HEK293 (cell line): ENCODE measurements at regions not wholly inside any gene's neighbourhood (a gene's known extent, or its start where the extent isn't known, plus 50 kb on each side); places are given as distances from the start of the nearest gene placed in this dataset.

ENCODE experiments used
- CTCF ChIA-PET: fragments of 350-600 bp; formaldehyde crosslinking; extraction: SDS; loops from one replicate; lab custom pipeline; 2021; ENCODE audit warnings: antibody characterized with exemption; lab: Yijun Ruan, JAX
- POLR2A ChIA-PET: fragments of 300-600 bp; formaldehyde crosslinking; extraction: SDS; loops from one replicate; lab custom pipeline; 2020; ENCODE audit warnings: antibody characterized with exemption, inconsistent platforms; lab: Yijun Ruan, JAX
- H3K27ac ChIP-seq: fragments of 200-500 bp; sonication (Bioruptor generic); 2 replicates; pipeline ENCODE4 v1.5.1; 2014; ENCODE audit warnings: low read depth, low read length, control low read depth, inconsistent platforms; ENCODE audit errors: extremely low read depth
- H3K36me3 ChIP-seq, 2 experiments: fragments of 200-500 bp in 1 of 2; sonication (Bioruptor generic) in 1 of 2; 1 replicate in 1 of 2; 2 replicates in 1 of 2; pipeline ENCODE4 v1.5.1; 2014 to 2017; ENCODE audit warnings: inconsistent platforms in 2 of 2, low read length in 2 of 2; ENCODE audit not compliant: control insufficient read depth in 2 of 2, insufficient read depth in 1 of 2
- H3K4me1 ChIP-seq: fragments of 200-500 bp; sonication (Bioruptor generic); 2 replicates; pipeline ENCODE4 v1.5.1; 2014; ENCODE audit warnings: mild to moderate bottlenecking, low read length, inconsistent platforms; ENCODE audit not compliant: control insufficient read depth, insufficient read depth
- H3K4me3 ChIP-seq: 2 replicates; pipeline ENCODE4 v1.5.1; 2011; ENCODE audit warnings: low read depth, mild to moderate bottlenecking, control low read depth, low read length, moderate library complexity
- H3K9me3 ChIP-seq: fragments of 200-500 bp; sonication (Bioruptor generic); 2 replicates; pipeline ENCODE4 v1.5.1; 2014; ENCODE audit warnings: low read depth, low read length, inconsistent platforms; ENCODE audit not compliant: control insufficient read depth, insufficient read depth
- BCL11B ChIP-seq: fragments of 450-650 bp; formaldehyde crosslinking; IDR thresholded peaks from 2 replicates; pipeline ENCODE4 v1.5.1; 2016; ENCODE audit warnings: low read depth, missing biosample characterization, missing genetic modification characterization
- HIC1 ChIP-seq: fragments of 450-650 bp; formaldehyde crosslinking; IDR thresholded peaks from 2 replicates; pipeline ENCODE4 v1.5.1; 2016; ENCODE audit warnings: missing biosample characterization, missing genetic modification characterization
- MZF1 ChIP-seq: fragments of 450-650 bp; formaldehyde crosslinking; IDR thresholded peaks from 2 replicates; pipeline ENCODE4 v1.5.1; 2017; ENCODE audit warnings: missing biosample characterization, missing genetic modification characterization, borderline replicate concordance
- SCRT1 ChIP-seq: fragments of 450-650 bp; formaldehyde crosslinking; IDR thresholded peaks from 2 replicates; pipeline ENCODE4 v1.5.1; 2016; ENCODE audit warnings: missing biosample characterization, missing genetic modification characterization, borderline replicate concordance
- SETDB1 ChIP-seq: IDR thresholded peaks from one replicate; pipeline ENCODE4 v1.6.1; 2017; ENCODE audit warnings: mild to moderate bottlenecking, low read length, moderate library complexity, mixed read lengths; ENCODE audit not compliant: insufficient read length
- TCF7L2 ChIP-seq: IDR thresholded peaks from 2 replicates; pipeline ENCODE4 v1.6.1; 2011; ENCODE audit warnings: low read depth, mild to moderate bottlenecking, inconsistent platforms, low read length, moderate library complexity, borderline replicate concordance
- ZFP37 ChIP-seq: fragments of 450-650 bp; formaldehyde crosslinking; IDR thresholded peaks from 2 replicates; pipeline ENCODE4 v1.5.1; 2016; ENCODE audit warnings: missing biosample characterization, missing genetic modification characterization
- ZNF2 ChIP-seq: fragments of 450-650 bp; formaldehyde crosslinking; IDR thresholded peaks from 2 replicates; pipeline ENCODE4 v1.5.1; 2016; ENCODE audit warnings: missing biosample characterization, missing genetic modification characterization
- ZNF354C ChIP-seq: fragments of 450-650 bp; formaldehyde crosslinking; IDR thresholded peaks from 2 replicates; pipeline ENCODE4 v1.5.1; 2016; ENCODE audit warnings: missing biosample characterization, missing genetic modification characterization, low read depth, borderline replicate concordance
- ZNF416 ChIP-seq: fragments of 450-650 bp; formaldehyde crosslinking; IDR thresholded peaks from 2 replicates; pipeline ENCODE4 v1.5.1; 2016; ENCODE audit warnings: missing biosample characterization, missing genetic modification characterization
- ZNF514 ChIP-seq: fragments of 450-650 bp; formaldehyde crosslinking; IDR thresholded peaks from 2 replicates; pipeline ENCODE4 v1.5.1; 2016; ENCODE audit warnings: missing biosample characterization, missing genetic modification characterization
- ZNF560 ChIP-seq: fragments of 450-650 bp; formaldehyde crosslinking; IDR thresholded peaks from 2 replicates; pipeline ENCODE4 v1.5.1; 2017; ENCODE audit warnings: missing biosample characterization, missing genetic modification characterization, borderline replicate concordance
- ZNF677 ChIP-seq: fragments of 450-650 bp; IDR thresholded peaks from 2 replicates; pipeline ENCODE4 v1.5.0; 2018; ENCODE audit warnings: missing biosample characterization, mild to moderate bottlenecking, missing genetic modification characterization, moderate library complexity
- TF ChIP-seq, protein P1 (sequence below): fragments of 450-650 bp; formaldehyde crosslinking; IDR thresholded peaks from 2 replicates; pipeline ENCODE4 v1.5.1; 2016; ENCODE audit warnings: missing biosample characterization, missing genetic modification characterization
- TF ChIP-seq, protein P2 (sequence below): fragments of 450-650 bp; IDR thresholded peaks from 2 replicates; pipeline ENCODE4 v1.5.1; 2018; ENCODE audit warnings: missing biosample characterization, mild to moderate bottlenecking, missing genetic modification characterization
- TF ChIP-seq, protein P3 (sequence below): fragments of 450-650 bp; formaldehyde crosslinking; IDR thresholded peaks from 2 replicates; pipeline ENCODE4 v1.5.1; 2016; ENCODE audit warnings: missing biosample characterization, missing genetic modification characterization

DNA sequence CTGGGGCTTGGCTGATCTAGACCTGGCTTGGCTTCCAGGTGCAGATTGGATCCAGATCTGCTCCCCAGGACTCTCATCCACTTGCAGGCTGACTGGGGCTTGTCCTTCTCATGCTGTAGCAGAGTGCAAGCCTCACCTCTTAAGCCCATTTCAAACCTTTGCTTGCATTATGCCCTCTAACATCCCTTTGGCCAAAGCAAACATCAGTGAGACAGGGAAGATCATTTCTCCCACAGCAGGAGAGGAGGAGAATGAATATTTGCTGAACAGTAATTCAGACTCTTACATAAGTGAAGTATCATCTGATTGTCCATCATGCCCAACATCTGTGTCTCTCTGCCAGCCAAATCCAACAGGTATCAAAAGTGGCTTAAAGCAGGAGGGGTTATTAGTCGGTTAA is 194.9 kb downstream of the C9orf152 start:
- Histone ChIP-seq H3K27ac (no peak overlapping the region), H3K9me3 (no peaks in the 10 kb centered on the region), H3K4me3 (no peak overlapping the region), H3K36me3 (no peaks in the 10 kb centered on the region), H3K4me1 (0 out of 2 replicates have a peak, but pooled peaks cover 5% of the 10 kb centered on the region)
- TF ChIP-seq ZNF560 (tag by site-specific recombination) (no peak), HIC1 (no peak), ZFP37 (no peak), MZF1 (tag by site-specific recombination) (no peak), SCRT1 (no peak)
- TF ChIP-seq, protein P1, sequence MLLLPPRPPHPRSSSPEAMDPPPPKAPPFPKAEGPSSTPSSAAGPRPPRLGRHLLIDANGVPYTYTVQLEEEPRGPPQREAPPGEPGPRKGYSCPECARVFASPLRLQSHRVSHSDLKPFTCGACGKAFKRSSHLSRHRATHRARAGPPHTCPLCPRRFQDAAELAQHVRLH, result no peak
- TF ChIP-seq, protein P2, sequence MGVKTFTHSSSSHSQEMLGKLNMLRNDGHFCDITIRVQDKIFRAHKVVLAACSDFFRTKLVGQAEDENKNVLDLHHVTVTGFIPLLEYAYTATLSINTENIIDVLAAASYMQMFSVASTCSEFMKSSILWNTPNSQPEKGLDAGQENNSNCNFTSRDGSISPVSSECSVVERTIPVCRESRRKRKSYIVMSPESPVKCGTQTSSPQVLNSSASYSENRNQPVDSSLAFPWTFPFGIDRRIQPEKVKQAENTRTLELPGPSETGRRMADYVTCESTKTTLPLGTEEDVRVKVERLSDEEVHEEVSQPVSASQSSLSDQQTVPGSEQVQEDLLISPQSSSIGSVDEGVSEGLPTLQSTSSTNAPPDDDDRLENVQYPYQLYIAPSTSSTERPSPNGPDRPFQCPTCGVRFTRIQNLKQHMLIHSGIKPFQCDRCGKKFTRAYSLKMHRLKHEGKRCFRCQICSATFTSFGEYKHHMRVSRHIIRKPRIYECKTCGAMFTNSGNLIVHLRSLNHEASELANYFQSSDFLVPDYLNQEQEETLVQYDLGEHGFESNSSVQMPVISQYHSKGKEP, result no peak
- ChIA-PET CTCF (no interaction called here), POLR2A (no interaction called here)

- CTCF ChIA-PET, result interaction anchor here (0.6 kb wide), 1 partner anchor 1417 kb away, joined by 3 read pairs; no protein-coding TSS in a partner anchor
- POLR2A ChIA-PET, result interaction anchor here (1.0 kb wide), 1 partner anchor 28 kb away, joined by 4 read pairs; no protein-coding TSS in a partner anchor
- Histone ChIP-seq H3K4me3 (no peak overlapping the region), H3K27ac (no peak overlapping the region), H3K9me3 (no peaks in the 10 kb centered on the region), H3K4me1 (0 out of 2 replicates have a peak, but pooled peaks cover 5% of the 10 kb centered on the region), H3K36me3 (no peaks in the 10 kb centered on the region)
- TF ChIP-seq ZNF514 (no peak), BCL11B (no peak), SETDB1 (peak; percentile 24), ZNF2 (tag by site-specific recombination) (no peak), HIC1 (no peak), ZNF677 (no peak)
- TF ChIP-seq, protein P3, sequence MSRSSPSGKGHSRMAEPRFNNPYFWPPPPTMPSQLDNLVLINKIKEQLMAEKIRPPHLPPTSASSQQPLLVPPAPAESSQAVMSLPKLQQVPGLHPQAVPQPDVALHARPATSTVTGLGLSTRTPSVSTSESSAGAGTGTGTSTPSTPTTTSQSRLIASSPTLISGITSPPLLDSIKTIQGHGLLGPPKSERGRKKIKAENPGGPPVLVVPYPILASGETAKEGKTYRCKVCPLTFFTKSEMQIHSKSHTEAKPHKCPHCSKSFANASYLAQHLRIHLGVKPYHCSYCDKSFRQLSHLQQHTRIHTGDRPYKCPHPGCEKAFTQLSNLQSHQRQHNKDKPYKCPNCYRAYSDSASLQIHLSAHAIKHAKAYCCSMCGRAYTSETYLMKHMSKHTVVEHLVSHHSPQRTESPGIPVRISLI, result peak; percentile 43; the same call in 1 of the 2 replicates
Measured at GRCh38 chr9:110015759-110016158, 192.2 kb downstream of the C9orf152 start.

DNA sequence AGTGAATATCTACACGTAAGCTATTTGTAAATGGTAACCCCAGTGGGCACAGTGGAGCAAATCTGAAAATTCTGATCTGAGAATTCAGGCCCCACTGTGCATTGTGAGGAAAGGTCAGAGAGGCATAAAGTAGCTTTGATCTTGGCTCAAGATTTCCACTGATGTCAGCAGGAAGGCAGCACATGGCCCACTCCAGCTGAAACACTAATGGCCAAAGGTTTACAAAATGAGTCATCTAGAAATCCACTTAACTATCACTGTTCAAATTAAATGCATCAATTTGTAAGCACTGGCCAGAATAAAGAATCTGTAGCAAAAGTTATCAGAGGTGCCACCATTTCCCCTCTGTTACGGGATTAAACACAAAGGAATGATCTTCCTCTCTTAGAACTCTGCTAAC is 191.6 kb downstream of the C9orf152 start:
- ChIA-PET POLR2A (no interaction called here), CTCF (interaction anchor here (0.6 kb wide), 1 partner anchor 1417 kb away, joined by 3 read pairs; no protein-coding TSS in a partner anchor)
- H3K27ac ChIP-seq, result no peak overlapping the region
- H3K36me3 ChIP-seq, result no peaks in the 10 kb centered on the region
- peak; percentile 62; the same call in 1 of the 2 replicates for TF ChIP-seq TCF7L2
- no peak for TF ChIP-seq ZNF416 (tag by site-specific recombination)
- no peak for TF ChIP-seq ZNF354C (tag by site-specific recombination)
- TF ChIP-seq ZNF2 (tag by site-specific recombination), result no peak
- 0 out of 2 replicates have a peak, but pooled peaks have one; percentile 13 for TF ChIP-seq HIC1
- TF ChIP-seq, all 188 proteins: peak for 2
- Histone ChIP-seq H3K4me1 (0 out of 2 replicates have a peak, but pooled peaks cover 5% of the 10 kb centered on the region), H3K4me3 (no peak overlapping the region), H3K9me3 (no peaks in the 10 kb centered on the region)
